Mesenchymal stem cell (in vitro differentiated cells and primary cell): ENCODE measurements at regions not wholly inside any gene's neighbourhood (a gene's known extent, or its start where the extent isn't known, plus 50 kb on each side); places are given as distances from the start of the nearest gene placed in this dataset.

ENCODE experiments used
- DNase-seq: peaks from one replicate; pipeline ENCODE4 v3.0.0-alpha.2; 2013
- H2AFZ ChIP-seq: one replicate; pipeline ENCODE4 v1.6.1; 2013; ENCODE audit warnings: low read depth, mild to moderate bottlenecking, control low read depth, inconsistent platforms, low read length, moderate library complexity
- H2AK5ac ChIP-seq: 2 replicates; pipeline ENCODE4 v1.6.1; 2013; ENCODE audit warnings: low read length, moderate library complexity, mild to moderate bottlenecking, inconsistent platforms; ENCODE audit not compliant: severe bottlenecking
- H2BK120ac ChIP-seq: one replicate; pipeline ENCODE4 v1.6.1; 2013; ENCODE audit warnings: low read depth, mild to moderate bottlenecking, inconsistent platforms, low read length, moderate library complexity
- H2BK12ac ChIP-seq, 2 experiments: one replicate each; pipeline ENCODE4 v1.6.1; 2013; ENCODE audit warnings: inconsistent platforms in 2 of 2, low read length in 2 of 2, mild to moderate bottlenecking in 2 of 2, moderate library complexity in 2 of 2, control low read depth in 1 of 2
- H2BK15ac ChIP-seq: one replicate; pipeline ENCODE4 v1.6.1; 2013; ENCODE audit warnings: mild to moderate bottlenecking, low read depth, inconsistent platforms; ENCODE audit not compliant: poor library complexity, severe bottlenecking
- H2BK5ac ChIP-seq: 2 replicates; pipeline ENCODE4 v1.6.1; 2013; ENCODE audit warnings: low read depth, mild to moderate bottlenecking, low read length, control low read depth, inconsistent platforms; ENCODE audit not compliant: poor library complexity, severe bottlenecking
- H3K14ac ChIP-seq, 2 experiments: one replicate each; pipeline ENCODE4 v1.6.1; 2013; ENCODE audit warnings: inconsistent platforms in 2 of 2, low read length in 2 of 2, control low read depth in 1 of 2, mild to moderate bottlenecking in 1 of 2, moderate library complexity in 1 of 2
- H3K18ac ChIP-seq, 2 experiments: one replicate each; pipeline ENCODE4 v1.6.1; 2013; ENCODE audit warnings: inconsistent platforms in 2 of 2, low read length in 2 of 2, control low read depth in 1 of 2, low read depth in 1 of 2, mild to moderate bottlenecking in 1 of 2
- H3K23ac ChIP-seq, 2 experiments: one replicate each; pipeline ENCODE4 v1.6.1; 2013; ENCODE audit warnings: inconsistent platforms in 2 of 2, low read length in 2 of 2, mild to moderate bottlenecking in 2 of 2, moderate library complexity in 2 of 2, control low read depth in 1 of 2
- H3K27ac ChIP-seq: 2 replicates; pipeline ENCODE4 v1.5.1; 2013; ENCODE audit warnings: mild to moderate bottlenecking, moderate library complexity, low read length, control low read depth, inconsistent platforms; ENCODE audit not compliant: poor library complexity, severe bottlenecking
- H3K27me3 ChIP-seq, 2 experiments: 2 replicates each; pipeline versions ENCODE4 v1.6.1 to v1.7.0; 2013; ENCODE audit warnings: low read length in 2 of 2, mild to moderate bottlenecking in 2 of 2, moderate library complexity in 2 of 2, control low read depth in 1 of 2, inconsistent platforms in 1 of 2; ENCODE audit not compliant: control insufficient read depth in 1 of 2, insufficient read depth in 1 of 2
- H3K36me3 ChIP-seq, 2 experiments: 2 replicates each; pipeline versions ENCODE4 v1.6.1 to v1.7.0; 2013; ENCODE audit warnings: low read length in 2 of 2, control low read depth in 1 of 2, inconsistent platforms in 1 of 2, low read depth in 1 of 2, mild to moderate bottlenecking in 1 of 2; ENCODE audit not compliant: insufficient read depth in 2 of 2, control insufficient read depth in 1 of 2
- H3K4ac ChIP-seq, 2 experiments: one replicate each; pipeline ENCODE4 v1.6.1; 2013; ENCODE audit warnings: inconsistent platforms in 2 of 2, low read length in 2 of 2, mild to moderate bottlenecking in 2 of 2, moderate library complexity in 2 of 2, control low read depth in 1 of 2, low read depth in 1 of 2
- H3K4me1 ChIP-seq: 2 replicates; pipeline ENCODE4 v1.6.1; 2013; ENCODE audit warnings: low read depth, low read length, control low read depth; ENCODE audit not compliant: control insufficient read depth, insufficient read depth
- H3K4me2 ChIP-seq: 2 replicates; pipeline ENCODE4 v1.6.1; 2013; ENCODE audit warnings: low read length, mild to moderate bottlenecking, inconsistent platforms; ENCODE audit not compliant: poor library complexity, severe bottlenecking
- H3K4me3 ChIP-seq, 2 experiments: 2 replicates each; pipeline versions ENCODE4 v1.5.1 to v1.7.0; 2013; ENCODE audit warnings: low read length in 2 of 2, mild to moderate bottlenecking in 2 of 2, control low read depth in 1 of 2, low read depth in 1 of 2; ENCODE audit not compliant: insufficient read depth in 1 of 2
- H3K79me1 ChIP-seq: replicated peaks from 2 replicates; pipeline ENCODE4 v1.6.1; 2013; ENCODE audit warnings: mild to moderate bottlenecking, control low read depth, low read length, inconsistent platforms; ENCODE audit not compliant: poor library complexity, severe bottlenecking
- H3K9ac ChIP-seq: 2 replicates; pipeline ENCODE4 v1.7.0; 2013; ENCODE audit warnings: mild to moderate bottlenecking, low read length, moderate library complexity
- H3K9me3 ChIP-seq: 2 replicates; pipeline ENCODE4 v1.7.0; 2013; ENCODE audit warnings: mild to moderate bottlenecking, low read length; ENCODE audit not compliant: control insufficient read depth
- H4K8ac ChIP-seq: one replicate; pipeline ENCODE4 v1.6.1; 2013; ENCODE audit warnings: inconsistent platforms, mild to moderate bottlenecking, low read length, moderate library complexity
- H4K91ac ChIP-seq: one replicate; pipeline ENCODE4 v1.6.1; 2013; ENCODE audit warnings: mild to moderate bottlenecking, low read length, inconsistent platforms
- WGBS: methylation state at CpG from one replicate; pipeline ENCODE4 v1.1.7; 2013; ENCODE audit warnings: mixed read lengths; 5-methylcytosine and 5-hydroxymethylcytosine counted together

DNA sequence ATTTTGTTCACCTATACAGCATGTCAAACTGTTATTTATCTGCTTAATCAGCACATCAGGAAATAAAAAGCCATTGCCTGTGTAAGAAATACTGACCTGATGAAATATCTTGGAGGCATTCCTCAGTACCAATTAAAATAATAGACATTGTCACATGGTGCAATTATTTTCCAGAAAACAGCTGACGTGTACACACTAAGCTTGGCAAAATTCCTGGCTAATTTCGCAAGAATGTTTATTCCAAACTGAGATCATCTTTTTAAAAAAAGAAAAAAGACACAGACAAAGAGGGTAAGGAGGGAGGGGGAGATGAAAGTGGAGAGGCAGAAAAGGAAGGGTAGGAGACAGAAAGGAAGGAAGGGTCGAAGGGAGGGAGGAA, 61.9 kb upstream of the NFKB1 start:
- peak overlapping the region; percentile 91 for H3K9ac ChIP-seq
- H4K8ac ChIP-seq, result no peak overlapping the region
- H3K27ac ChIP-seq, result no peak overlapping the region
- 0% methylated on average over 2 of the region's 3 CpGs for WGBS
- no peak overlapping the region for H3K4me2 ChIP-seq
- peak overlapping the region in 1 of 2 experiments; percentile 21 for H3K4me3 ChIP-seq
- H2BK5ac ChIP-seq, result no peak overlapping the region
- peak; percentile 98 for DNase-seq
- no peaks in the 10 kb centered on the region for H3K79me1 ChIP-seq
- no peak overlapping the region for H2AFZ ChIP-seq
- no peak overlapping the region for H2BK120ac ChIP-seq
- H3K36me3 ChIP-seq, result no peaks in the 10 kb centered on the region
- no peaks in the 10 kb centered on the region for H3K4me1 ChIP-seq
- H4K91ac ChIP-seq, result no peak overlapping the region
- no peak overlapping the region for H2BK15ac ChIP-seq
- H3K23ac ChIP-seq, result no peak overlapping the region
- no peak overlapping the region for H3K18ac ChIP-seq
- no peak overlapping the region for H2BK12ac ChIP-seq
- no peak overlapping the region for H2AK5ac ChIP-seq
- no peak overlapping the region for H3K4ac ChIP-seq
- no peaks in the 10 kb centered on the region for H3K9me3 ChIP-seq
- H3K14ac ChIP-seq, result no peak overlapping the region
- no peaks in the 10 kb centered on the region for H3K27me3 ChIP-seq

DNA sequence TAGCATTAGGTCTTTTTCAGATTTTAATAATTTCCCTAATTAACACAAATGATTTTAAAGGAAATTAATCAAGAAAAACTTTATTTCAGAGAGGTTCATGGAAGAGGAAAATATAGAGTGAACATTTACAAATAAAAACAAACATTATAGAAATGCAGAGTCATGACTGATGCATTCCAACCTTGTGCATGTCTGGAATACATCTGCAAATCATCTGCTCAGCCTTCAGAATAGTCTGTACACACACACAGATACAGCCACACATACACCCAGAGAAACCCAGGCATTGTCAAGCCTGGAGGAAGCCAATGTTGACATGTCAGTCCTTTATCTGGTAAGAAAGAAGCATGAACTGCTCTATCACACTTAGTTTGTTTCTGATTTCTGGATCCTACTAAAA, 61.3 kb upstream of the NFKB1 start:
- no peaks in the 10 kb centered on the region for H3K36me3 ChIP-seq
- H2BK12ac ChIP-seq, result no peak overlapping the region
- no peak overlapping the region for H2AK5ac ChIP-seq
- H2BK5ac ChIP-seq, result no peak overlapping the region
- no peak overlapping the region for H4K91ac ChIP-seq
- H4K8ac ChIP-seq, result no peak overlapping the region
- no peak overlapping the region for H3K4me3 ChIP-seq
- peak; percentile 89 for DNase-seq
- no peak overlapping the region for H2BK120ac ChIP-seq
- no peak overlapping the region for H2BK15ac ChIP-seq
- no peaks in the 10 kb centered on the region for H3K79me1 ChIP-seq
- H3K9me3 ChIP-seq, result no peaks in the 10 kb centered on the region
- H3K27ac ChIP-seq, result no peak overlapping the region
- H3K9ac ChIP-seq, result peak overlapping the region; percentile 91
- no peaks in the 10 kb centered on the region for H3K27me3 ChIP-seq
- no peak overlapping the region for H3K4ac ChIP-seq
- H2AFZ ChIP-seq, result no peak overlapping the region
- H3K18ac ChIP-seq, result no peak overlapping the region
- no peak overlapping the region for H3K4me2 ChIP-seq
- no peaks in the 10 kb centered on the region for H3K4me1 ChIP-seq
- no peak overlapping the region for H3K14ac ChIP-seq
- no peak overlapping the region for H3K23ac ChIP-seq

DNA sequence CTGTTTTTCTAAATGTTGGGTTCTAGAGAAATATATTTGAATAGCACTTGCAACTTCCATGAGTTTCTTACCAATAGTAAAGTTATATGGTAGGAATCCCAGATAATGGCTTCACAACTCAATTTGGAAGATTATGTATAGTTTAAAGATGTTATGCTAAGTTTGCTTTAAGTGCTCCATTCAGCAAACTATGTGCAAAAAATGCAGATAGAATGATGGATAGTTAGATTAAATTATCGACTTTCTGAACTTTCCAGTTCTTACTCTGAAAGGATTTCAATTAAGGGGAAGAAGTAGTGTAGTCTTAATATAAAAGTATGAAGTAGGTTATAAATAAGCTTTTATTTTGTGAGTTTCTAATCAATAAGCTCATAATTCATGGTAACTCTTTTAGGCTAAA, 60.7 kb upstream of the NFKB1 start:
- H2BK5ac ChIP-seq, result no peak overlapping the region
- H2BK15ac ChIP-seq, result no peak overlapping the region
- H2AFZ ChIP-seq, result no peak overlapping the region
- no peak overlapping the region for H3K4ac ChIP-seq
- H3K9ac ChIP-seq, result peak overlapping the region; percentile 91
- H3K4me2 ChIP-seq, result no peak overlapping the region
- no peak for DNase-seq
- no peaks in the 10 kb centered on the region for H3K36me3 ChIP-seq
- H3K9me3 ChIP-seq, result no peaks in the 10 kb centered on the region
- no peaks in the 10 kb centered on the region for H3K4me1 ChIP-seq
- no peak overlapping the region for H4K8ac ChIP-seq
- H3K4me3 ChIP-seq, result no peak overlapping the region
- H2AK5ac ChIP-seq, result no peak overlapping the region
- 100% methylated on average over 1 of the region's 1 CpG for WGBS
- no peaks in the 10 kb centered on the region for H3K79me1 ChIP-seq
- H2BK120ac ChIP-seq, result no peak overlapping the region
- H4K91ac ChIP-seq, result no peak overlapping the region
- H3K14ac ChIP-seq, result no peak overlapping the region
- H3K27ac ChIP-seq, result no peak overlapping the region
- H2BK12ac ChIP-seq, result no peak overlapping the region
- H3K18ac ChIP-seq, result no peak overlapping the region
- H3K23ac ChIP-seq, result no peak overlapping the region
- H3K27me3 ChIP-seq, result no peaks in the 10 kb centered on the region

DNA sequence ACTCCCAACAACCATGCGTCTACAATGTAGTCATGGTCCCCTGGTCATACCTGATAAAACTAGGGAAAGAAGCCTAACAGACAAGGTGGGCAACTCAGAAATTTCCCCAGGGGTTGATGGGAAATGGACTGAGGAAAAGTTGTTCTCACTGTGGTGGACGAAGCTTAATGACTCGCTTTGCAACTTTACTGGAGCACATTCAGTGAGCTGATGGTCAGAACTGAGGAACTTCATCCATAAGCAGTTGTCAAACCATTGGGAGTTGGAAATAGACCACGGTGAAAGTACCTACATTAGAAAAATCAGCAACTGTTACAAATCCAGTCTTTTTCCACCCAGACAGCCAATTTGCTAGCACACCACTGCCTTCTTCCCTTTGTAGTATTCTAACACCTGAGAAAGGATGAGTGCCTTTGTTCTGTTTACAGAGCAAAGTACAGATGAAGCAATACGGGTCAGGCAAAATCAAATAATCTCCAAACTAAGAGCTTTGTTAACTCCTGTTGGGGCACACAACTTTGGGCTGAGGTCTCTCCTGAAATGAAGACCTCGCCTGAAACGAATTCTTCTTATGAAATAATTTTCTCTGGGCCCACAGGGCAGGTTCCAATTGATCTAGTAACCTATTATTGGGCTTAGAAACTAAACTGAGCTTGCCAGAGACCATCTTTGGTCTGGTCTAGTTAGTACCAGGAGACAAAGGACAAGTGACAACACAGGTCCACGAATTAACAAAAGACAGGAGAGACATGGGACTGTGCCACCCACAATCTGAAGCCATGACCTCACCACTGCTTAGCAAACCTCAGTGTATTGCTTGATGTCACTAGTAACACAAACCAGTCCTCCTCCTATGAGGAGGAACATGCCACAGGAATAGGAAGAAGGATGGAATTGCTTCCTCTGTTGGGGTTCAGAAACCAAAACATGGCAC, 58.9 kb upstream of the NFKB1 start:
- H3K4me3 ChIP-seq, result no peak overlapping the region
- no peaks in the 10 kb centered on the region for H3K27me3 ChIP-seq
- H4K8ac ChIP-seq, result peak overlapping the region; percentile 82
- no peaks in the 10 kb centered on the region for H3K36me3 ChIP-seq
- no peaks in the 10 kb centered on the region for H3K9me3 ChIP-seq
- H4K91ac ChIP-seq, result no peak overlapping the region
- WGBS, result 89% methylated on average over 8 of the region's 8 CpGs
- no peak overlapping the region for H2BK5ac ChIP-seq
- H2AK5ac ChIP-seq, result no peak overlapping the region
- no peak overlapping the region for H3K14ac ChIP-seq
- H3K23ac ChIP-seq, result no peak overlapping the region
- H2BK12ac ChIP-seq, result peak overlapping the region; percentile 31 to 54
- H2AFZ ChIP-seq, result no peak overlapping the region
- H3K4me2 ChIP-seq, result no peak overlapping the region
- H3K4me1 ChIP-seq, result no peaks in the 10 kb centered on the region
- H2BK15ac ChIP-seq, result peak overlapping the region; percentile 23
- H3K79me1 ChIP-seq, result no peaks in the 10 kb centered on the region
- no peak overlapping the region for H2BK120ac ChIP-seq
- no peak overlapping the region for H3K4ac ChIP-seq
- no peak overlapping the region for H3K27ac ChIP-seq
- H3K9ac ChIP-seq, result no peak overlapping the region
- H3K18ac ChIP-seq, result no peak overlapping the region
- DNase-seq, result no peak
